C4-2B (cell line): ENCODE measurements at regions not wholly inside any gene's neighbourhood (a gene's known extent, or its start where the extent isn't known, plus 50 kb on each side); places are given as distances from the start of the nearest gene placed in this dataset.

ENCODE experiments used
- H3K27ac ChIP-seq: fragments of 450-650 bp; 2 replicates; pipeline ENCODE4 v1.5.1; 2017
- CTCF ChIP-seq: fragments of 450-650 bp; conservative IDR thresholded peaks from 2 replicates; pipeline ENCODE4 v1.5.1; 2017; ENCODE audit warnings: mild to moderate bottlenecking
- ZFX ChIP-seq: fragments of 450-650 bp; IDR thresholded peaks from 2 replicates; pipeline ENCODE4 v1.6.1; 2017

GRCh38 chr5:2164586-2164985 is 281.9 kb upstream of the IRX4 start:
- H3K27ac ChIP-seq = no peak overlapping the region
- TF ChIP-seq ZFX = no peak
- no peak for TF ChIP-seq CTCF

GRCh38 chr5:2163940-2164490 is 281.3 kb upstream of the IRX4 start:
- no peak overlapping the region for H3K27ac ChIP-seq
- TF ChIP-seq ZFX = no peak
- TF ChIP-seq CTCF = no peak

- TF ChIP-seq ZFX (no peak), CTCF (no peak)
- H3K27ac ChIP-seq = no peak overlapping the region
Observed at GRCh38 chr5:2163060-2163856, 280.5 kb upstream of the IRX4 start.

- H3K27ac ChIP-seq = no peak overlapping the region
- TF ChIP-seq ZFX (no peak), CTCF (no peak)
Observed at GRCh38 chr5:2160811-2161210, 278.1 kb upstream of the IRX4 start.

- no peak for TF ChIP-seq ZFX
- TF ChIP-seq CTCF = no peak
- no peak overlapping the region for H3K27ac ChIP-seq
Observed at GRCh38 chr5:2158767-2159166, 276.0 kb upstream of the IRX4 start.

- TF ChIP-seq ZFX (no peak), CTCF (no peak)
- no peak overlapping the region for H3K27ac ChIP-seq
Observed at GRCh38 chr5:2158109-2158508, 275.4 kb upstream of the IRX4 start.

GRCh38 chr5:2157372-2157771 is 274.6 kb upstream of the IRX4 start:
- TF ChIP-seq CTCF = no peak
- no peak for TF ChIP-seq ZFX
- no peak overlapping the region for H3K27ac ChIP-seq
